ENCODE measurements at regions not wholly inside any gene's neighbourhood (a gene's known extent, or its start where the extent isn't known, plus 50 kb on each side); places are given as distances from the start of the nearest gene placed in this dataset.

DNA sequence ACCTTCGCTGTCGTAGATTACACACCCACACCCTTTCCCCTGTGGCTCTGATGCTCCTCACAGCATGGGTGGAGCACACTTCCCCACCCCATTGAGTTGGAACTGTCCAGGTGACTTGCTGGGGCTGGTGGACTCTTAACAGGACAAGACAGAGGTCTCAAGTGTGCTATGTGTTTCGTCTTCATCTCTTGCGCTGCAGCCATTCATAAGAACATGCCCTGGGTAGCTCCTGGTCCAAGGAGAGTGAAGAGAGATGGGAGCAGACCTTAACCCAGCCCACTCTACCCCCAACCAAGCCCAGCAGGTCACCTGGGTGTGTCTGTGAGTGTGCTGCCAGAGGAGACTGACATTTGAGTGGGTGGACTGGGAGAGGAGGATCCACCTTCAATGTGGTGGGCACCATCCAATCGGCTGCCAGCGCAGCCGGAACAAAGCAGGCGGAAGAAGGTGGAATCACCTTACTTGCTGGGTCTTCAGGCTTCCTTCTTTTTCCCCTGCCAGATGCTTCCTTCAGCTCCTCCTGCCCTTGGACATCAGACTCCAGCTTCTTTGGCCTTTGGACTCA lies 112.4 kb downstream of the HTR5A start:
- TF ChIP-seq EZH2 (IDR thresholded peaks at IDR 0.05; ENCODE audit: insufficient read depth, poor library complexity, severe bottlenecking): no peak
- TF ChIP-seq EZH2phosphoT487 (IDR thresholded peaks at IDR 0.05; ENCODE audit: insufficient read depth, low read depth): no peak

Data from GM23248 (cell line).